HCT116 (cell line): ENCODE measurements at regions not wholly inside any gene's neighbourhood (a gene's known extent, or its start where the extent isn't known, plus 50 kb on each side); places are given as distances from the start of the nearest gene placed in this dataset.
"Not testable (repeated sequence)": the region's sequence is repeated elsewhere in the genome, so short reads cannot be mapped to it uniquely, and the experiment has no call there.

ENCODE experiments used
- EZH2 ChIP-seq: fragments of 200-600 bp; sonication (generic); IDR thresholded peaks from 2 replicates; pipeline ENCODE4 v1.6.1; 2017; ENCODE audit warnings: antibody characterized with exemption, mixed run types
- EZH2phosphoT487 ChIP-seq: fragments of 200-600 bp; IDR thresholded peaks from 2 replicates; pipeline ENCODE4 v1.6.1; 2018; ENCODE audit warnings: antibody characterized with exemption, borderline replicate concordance
- POLR2AphosphoS5 ChIP-seq: IDR thresholded peaks from 2 replicates; pipeline ENCODE4 v1.6.1; 2011; ENCODE audit warnings: mild to moderate bottlenecking, low read depth, low read length, moderate library complexity
- RAD21 ChIP-seq: IDR thresholded peaks from 2 replicates; pipeline ENCODE4 v1.6.1; 2012; ENCODE audit warnings: low read depth, mild to moderate bottlenecking
- SIN3A ChIP-seq: IDR thresholded peaks from 2 replicates; pipeline ENCODE4 v1.6.1; 2012; ENCODE audit warnings: low read depth
- ZBTB33 ChIP-seq: IDR thresholded peaks from 2 replicates; pipeline ENCODE4 v1.6.1; 2011; ENCODE audit warnings: mild to moderate bottlenecking, low read length, moderate library complexity; ENCODE audit not compliant: insufficient replicate concordance; ENCODE audit errors: extremely low read depth
- TF ChIP-seq, protein P1 (sequence below), 3 experiments: fragments of 200-600 bp in 1 of 3; sonication (generic) in 1 of 3; IDR thresholded peaks in 2 of 3; conservative IDR thresholded peaks in 1 of 3; 2 replicates each; pipeline ENCODE4 v1.5.1; 2012 to 2017; ENCODE audit warnings: low read depth in 2 of 3, low read length in 2 of 3, antibody characterized with exemption in 1 of 3, borderline replicate concordance in 1 of 3, control low read depth in 1 of 3, mild to moderate bottlenecking in 1 of 3, mixed read lengths in 1 of 3, mixed run types in 1 of 3, moderate library complexity in 1 of 3; ENCODE audit not compliant: insufficient read depth in 1 of 3
- TF ChIP-seq, protein P2 (sequence below): IDR thresholded peaks from 2 replicates; pipeline ENCODE4 v1.6.1; 2012

DNA sequence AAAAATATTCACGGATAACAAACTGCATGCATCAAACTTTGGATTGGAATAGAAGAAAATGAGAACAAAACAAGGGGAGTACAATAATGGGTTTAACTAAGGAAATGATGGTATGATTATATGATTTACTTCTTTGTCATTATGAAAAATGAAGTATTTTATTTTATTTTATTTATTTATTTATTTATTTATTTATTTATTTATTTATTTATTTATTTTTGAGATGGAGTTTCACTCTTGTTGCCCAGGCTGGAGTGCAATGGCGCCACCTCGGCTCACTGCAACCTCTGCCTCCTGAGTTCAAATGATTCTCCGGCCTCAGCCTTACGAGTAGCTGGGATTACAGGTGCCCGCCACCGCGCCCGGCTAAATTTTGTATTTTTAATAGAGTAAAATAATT, 234.1 kb upstream of the SEMA3C start:
- TF ChIP-seq SIN3A, ZBTB33, POLR2AphosphoS5, RAD21, EZH2phosphoT487, EZH2: not testable (repeated sequence)
- TF ChIP-seq, protein P1, sequence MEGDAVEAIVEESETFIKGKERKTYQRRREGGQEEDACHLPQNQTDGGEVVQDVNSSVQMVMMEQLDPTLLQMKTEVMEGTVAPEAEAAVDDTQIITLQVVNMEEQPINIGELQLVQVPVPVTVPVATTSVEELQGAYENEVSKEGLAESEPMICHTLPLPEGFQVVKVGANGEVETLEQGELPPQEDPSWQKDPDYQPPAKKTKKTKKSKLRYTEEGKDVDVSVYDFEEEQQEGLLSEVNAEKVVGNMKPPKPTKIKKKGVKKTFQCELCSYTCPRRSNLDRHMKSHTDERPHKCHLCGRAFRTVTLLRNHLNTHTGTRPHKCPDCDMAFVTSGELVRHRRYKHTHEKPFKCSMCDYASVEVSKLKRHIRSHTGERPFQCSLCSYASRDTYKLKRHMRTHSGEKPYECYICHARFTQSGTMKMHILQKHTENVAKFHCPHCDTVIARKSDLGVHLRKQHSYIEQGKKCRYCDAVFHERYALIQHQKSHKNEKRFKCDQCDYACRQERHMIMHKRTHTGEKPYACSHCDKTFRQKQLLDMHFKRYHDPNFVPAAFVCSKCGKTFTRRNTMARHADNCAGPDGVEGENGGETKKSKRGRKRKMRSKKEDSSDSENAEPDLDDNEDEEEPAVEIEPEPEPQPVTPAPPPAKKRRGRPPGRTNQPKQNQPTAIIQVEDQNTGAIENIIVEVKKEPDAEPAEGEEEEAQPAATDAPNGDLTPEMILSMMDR (IDR thresholded peaks at IDR 0.05 in 2 of 3, conservative IDR thresholded peaks at IDR 0.05 in 1 of 3; ENCODE audit: borderline replicate concordance in 1 of 3, insufficient read depth in 1 of 3, low read depth in 2 of 3, low read length in 2 of 3), result not testable (repeated sequence)
- TF ChIP-seq, protein P2, sequence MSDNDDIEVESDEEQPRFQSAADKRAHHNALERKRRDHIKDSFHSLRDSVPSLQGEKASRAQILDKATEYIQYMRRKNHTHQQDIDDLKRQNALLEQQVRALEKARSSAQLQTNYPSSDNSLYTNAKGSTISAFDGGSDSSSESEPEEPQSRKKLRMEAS, result not testable (repeated sequence)
